Medulla oblongata (tissue), 1 donor: ENCODE measurements at regions not wholly inside any gene's neighbourhood (a gene's known extent, or its start where the extent isn't known, plus 50 kb on each side); places are given as distances from the start of the nearest gene placed in this dataset.
"Not testable (repeated sequence)": the region's sequence is repeated elsewhere in the genome, so short reads cannot be mapped to it uniquely, and the experiment has no call there.

Experiments used
- DNase-seq: peaks from one replicate; pipeline ENCODE4 v3.0.0-alpha.2; 2015; ENCODE audit errors: extremely low spot score

DNA sequence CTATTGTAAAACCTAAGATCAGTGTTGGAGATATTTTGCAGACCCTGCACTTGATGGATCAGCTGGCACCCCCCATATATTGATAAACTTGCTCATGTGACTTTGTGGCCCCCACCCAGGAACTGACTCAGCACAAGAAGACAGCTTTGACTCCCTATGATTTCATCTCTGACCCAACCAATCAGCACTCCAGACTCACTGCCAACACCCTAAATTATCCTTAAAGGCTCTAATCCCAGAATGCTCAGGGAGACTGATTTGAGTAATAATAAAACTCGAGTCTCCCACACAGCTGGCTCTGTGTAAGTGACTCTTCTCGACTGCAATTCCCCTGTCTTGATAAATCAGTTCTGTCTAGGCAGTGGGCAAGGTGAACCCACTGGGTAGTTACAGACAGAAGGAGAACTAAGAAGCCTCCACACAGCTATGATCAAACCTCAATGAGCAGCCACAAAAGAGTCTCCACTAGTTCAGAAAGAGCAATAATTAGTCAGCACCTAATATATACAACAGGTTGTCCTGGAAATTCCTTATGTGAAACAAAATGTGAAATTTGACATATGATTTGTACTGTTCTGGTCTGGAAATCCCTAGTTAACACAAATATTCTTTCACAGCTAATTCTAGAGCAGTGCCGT lies 52.2 kb downstream of the ACTL7B start:
- DNase-seq, result no peak

DNA sequence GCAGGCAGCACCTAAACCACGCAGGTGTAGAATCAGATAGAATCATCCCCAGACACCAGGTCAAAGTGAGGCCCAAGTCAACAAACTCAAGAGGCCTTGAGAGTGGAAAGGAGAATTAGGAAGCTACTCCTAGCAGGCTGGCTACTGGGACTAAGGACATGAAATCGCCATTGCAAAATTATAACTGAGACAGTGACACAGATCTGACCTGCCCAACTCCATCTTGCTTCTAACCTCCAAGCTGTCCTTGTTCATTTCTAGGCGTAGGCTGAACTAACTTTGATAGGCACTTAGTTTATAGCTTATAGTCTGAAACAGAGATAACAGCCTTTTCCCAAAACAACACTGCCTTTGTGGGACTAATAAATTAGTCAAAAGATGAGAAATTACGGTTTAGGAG lies 52.8 kb downstream of the ACTL7B start:
- no peak for DNase-seq

DNA sequence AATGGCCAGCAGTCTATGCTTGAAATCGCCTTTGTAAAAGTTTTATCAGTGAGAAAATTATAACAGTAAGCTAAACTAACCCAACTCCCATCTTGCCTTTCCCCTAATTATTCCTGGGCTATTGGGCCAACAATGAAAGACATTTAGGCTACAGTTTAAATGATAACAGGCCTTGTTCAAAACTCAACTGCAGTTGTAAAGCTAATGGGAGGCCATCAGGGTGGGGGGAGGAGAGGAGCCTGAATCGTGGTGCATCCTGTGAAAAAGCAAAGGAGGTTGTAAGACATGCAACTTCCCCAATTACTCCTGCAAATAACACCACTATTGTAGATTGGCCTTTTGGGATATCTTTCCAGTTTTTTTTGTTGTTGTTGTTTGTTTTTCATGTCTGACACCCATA lies 53.8 kb downstream of the ACTL7B start:
- DNase-seq, result no peak

DNA sequence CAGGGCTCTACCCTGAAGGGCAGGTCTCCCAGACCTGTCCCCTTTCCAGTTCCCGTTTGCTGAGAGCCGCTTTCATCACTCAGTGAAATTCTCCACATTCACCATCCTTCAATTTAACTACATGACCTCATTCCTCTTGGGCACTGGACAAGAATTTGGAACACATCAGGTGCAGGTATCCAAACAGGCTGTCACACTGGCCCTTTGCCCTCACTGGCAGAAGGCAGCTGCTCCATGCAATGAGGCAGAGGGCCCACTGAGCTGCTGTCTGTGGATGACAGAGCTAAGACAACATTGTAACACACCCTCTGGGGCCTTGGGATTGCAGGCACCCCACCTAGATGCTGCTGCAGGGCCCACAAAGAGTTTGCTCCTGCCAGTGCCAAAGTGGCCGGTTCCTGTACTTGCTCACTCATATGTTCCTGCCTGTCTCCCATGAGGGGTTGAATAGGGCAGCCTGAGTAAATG lies 55.1 kb downstream of the ACTL7B start:
- DNase-seq, result no peak

DNA sequence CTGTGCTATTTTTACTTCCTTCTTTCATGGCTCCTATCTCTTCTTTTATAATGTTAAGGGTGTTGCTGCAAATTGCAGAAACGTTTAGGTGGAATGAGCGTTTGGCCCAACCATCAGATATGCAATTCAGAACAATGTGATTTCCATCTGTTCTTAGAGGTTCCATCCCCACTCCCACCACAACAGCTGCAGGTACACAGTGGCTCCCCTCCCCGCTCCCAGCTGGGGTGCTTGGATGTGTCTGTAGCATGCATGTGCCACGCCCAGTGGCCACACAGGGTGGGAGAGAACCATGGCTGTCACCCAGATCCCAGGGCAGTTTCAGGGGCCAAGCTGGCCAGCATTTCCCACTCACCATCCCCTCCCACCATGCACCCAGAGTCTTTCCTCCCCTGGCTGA lies 62.2 kb downstream of the ACTL7B start:
- no peak for DNase-seq

DNA sequence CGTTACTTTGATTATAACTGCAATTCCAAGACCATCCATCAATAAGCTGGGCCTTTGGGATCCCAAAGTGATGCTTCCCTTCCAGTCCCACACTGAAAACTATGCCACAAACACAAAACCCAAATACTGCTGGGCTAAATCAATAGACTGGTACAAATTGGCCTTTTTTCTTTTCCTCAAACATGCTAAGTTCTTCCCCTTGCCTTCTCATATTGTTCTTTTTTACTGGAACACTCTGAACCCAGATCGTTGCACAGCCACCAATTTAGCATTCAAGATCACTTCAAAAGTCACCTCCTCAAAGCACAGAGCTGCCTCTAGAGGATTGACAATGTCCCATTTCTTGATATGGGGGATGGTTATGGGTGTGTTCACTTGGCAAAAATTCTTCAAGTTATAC lies 66.0 kb downstream of the ACTL7B start:
- DNase-seq, result no peak

DNA sequence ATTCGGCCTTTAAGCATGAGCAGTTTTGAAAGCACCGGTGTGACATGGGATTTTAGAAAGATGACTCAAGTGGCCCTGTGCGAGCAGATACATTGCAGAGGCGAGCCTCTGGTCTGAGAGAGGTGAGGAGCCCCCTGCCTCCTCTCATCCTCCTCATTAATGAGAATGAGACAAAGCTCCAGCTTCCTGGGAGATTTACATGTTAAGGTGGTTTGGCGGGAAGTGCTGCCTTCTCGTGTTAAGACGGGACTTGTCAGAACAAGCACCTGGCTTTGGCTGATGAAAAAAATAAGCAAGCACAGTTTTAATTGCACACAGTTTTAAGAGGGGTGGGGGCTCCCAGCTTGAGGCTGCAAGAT lies 68.1 kb downstream of the ACTL7B start:
- no peak for DNase-seq

DNA sequence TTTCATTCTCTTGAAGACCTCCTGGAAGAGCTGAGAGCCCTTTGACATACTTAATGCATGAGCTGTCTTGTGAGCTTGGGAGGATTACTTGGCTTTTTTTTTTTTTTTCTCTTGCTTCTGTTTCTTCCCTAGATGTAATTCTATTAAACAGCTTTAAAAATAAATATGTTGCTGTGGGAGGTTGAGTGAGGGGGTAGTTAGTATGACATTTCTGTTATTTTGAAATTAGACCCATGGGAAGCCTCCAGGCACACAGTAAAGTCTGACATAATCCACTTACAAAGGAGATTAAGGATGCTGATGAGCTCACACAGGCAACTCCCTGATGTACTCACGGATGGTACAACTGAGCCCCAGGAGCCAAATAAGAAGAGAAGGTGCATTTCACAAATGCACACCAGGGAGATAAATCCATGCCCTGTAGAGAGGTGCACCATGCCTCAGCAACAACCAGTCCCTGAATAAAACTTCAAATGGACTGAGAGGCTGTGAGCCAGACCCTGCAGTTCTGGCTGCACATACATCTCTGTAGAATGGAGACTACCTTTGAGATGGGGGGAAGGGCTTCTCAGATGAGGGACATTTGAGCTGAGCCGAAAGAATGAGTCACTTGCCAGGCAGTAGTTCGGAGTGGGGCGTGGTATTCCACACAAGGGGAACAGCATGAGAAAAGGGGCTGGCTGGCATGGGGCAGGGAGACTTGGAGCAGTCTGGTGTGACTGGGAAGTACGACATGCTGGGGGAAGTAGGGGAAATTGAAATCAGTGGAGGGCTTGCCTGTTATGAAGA lies 68.7 kb downstream of the ACTL7B start:
- no peak for DNase-seq

DNA sequence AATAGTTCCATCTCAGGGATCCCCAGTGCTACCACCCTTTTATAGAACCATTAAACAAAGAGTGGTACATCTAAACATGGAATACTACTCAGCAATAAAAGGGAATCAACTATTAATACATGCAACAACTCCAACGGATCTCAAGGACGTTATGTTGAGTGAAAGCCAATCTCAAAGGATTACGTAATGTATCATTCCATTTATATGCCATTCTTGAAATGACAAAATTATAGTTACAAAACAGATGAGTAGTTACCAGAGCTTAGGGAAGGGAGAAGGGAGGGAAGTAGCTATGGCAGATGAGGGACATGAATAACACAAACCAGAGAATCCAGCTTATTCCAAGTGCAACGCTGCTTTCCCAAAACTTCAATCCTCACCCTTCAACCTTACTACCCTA lies 69.5 kb downstream of the ACTL7B start:
- DNase-seq, result no peak

DNA sequence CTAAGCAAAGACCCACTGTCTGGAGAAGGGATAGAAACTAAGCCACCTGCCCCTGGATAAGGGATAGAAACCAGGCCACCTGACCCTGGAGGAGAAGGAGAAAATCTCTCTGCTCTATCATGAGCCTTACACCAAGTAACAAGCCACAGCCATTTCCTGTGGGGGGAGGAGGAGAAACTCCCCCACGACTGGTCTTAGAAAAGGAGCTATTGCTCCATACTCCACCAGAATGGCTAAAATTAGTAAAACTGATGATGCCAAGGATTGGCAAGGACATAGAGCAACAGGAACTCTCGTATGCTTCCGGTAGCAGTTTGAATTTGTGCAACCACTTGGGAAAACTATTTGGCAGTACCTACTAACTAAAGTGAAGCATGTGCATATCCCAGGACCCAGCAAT lies 70.8 kb downstream of the ACTL7B start:
- no peak for DNase-seq

DNA sequence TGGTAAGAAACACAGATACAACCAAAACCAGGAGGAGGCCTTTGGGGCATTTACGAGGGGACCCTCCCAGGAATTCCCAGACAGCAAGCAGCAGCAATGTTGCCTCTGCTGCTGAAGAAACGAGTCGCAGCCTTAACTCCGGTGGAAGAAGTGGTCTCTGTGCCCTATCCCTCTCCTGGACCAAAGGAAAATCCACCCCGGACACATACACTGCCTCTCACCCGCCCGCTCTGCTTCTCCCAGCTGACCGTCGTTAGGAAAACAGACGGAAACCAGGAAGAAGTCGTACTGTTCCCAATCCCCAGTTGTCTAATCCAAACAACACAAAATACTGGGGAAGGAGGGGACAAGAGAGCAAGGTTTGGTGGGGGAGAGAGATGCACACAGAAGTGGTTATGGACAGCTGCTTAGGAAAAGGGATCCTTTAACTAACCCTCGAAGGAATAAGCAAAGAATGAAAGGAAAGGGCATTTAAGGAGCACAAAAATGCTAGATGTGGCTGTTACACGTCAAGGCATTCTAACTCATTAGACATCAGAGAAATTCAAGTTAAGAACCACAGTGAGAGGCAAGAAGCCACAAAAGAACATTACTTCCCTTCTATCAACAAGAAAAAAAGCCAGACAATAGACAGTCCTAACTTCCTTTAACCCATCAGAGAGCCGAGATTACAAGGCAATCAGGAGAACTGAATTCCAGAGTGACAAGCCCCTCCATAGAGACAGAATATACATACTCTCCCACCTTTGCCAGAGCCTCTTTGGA lies 71.9 kb downstream of the ACTL7B start:
- peak; percentile 8 for DNase-seq

DNA sequence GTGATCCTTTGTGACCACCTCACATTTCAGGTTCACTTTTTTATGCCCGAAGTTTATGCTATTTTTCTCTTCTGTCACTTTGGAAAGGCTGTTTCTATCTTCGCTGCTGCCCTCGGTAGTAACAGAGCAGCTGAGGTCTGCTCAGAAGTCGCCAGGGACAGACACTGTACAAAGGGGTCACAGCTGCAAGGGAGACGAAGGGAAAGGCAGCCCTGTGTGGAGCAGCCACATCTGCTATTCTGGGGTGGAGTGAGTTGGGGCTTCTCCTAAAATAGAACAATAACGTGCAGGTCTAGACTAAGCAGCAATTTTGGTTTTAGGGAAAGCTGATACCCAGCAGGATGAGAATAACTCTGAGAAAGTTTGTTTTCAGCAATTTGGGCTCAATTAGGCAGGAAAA lies 72.5 kb downstream of the ACTL7B start:
- DNase-seq, result no peak

DNA sequence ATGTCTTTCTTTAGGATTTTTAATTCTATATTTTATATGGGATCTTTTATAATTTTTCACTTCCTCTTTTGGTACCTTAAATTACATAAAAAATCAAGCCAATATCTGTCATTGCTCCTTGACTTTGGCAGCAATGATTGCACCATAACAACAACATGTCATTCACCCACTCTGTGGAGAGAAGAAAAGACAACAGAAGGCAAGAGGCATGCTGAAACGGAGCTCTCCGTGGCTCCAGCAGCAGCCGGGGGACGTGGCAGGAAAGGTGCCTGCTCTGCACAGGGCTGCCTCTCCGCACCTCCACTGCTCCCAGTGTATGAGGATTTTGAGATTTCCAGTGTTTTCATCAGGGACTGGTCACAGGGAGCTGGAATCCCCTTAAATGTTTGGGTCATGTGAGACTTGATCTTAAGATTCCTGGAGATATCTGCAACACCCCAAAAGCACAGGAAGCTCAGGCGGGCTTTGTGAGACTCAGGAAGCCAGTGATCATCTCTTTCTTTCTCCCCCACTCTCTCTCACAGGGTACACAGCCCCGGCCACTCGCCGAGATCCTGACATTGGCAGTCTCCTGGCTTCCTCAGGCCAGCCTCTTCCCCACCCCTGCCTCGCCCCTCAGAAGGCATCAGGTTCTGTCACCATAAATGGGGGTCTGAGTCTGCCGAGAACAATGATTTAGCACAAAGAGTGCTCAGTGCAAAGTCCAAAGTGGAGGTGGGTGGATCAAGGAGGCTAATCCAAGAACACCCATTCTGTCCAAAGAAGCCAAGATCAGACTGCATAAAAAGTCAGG lies 74.6 kb downstream of the ACTL7B start:
- no peak for DNase-seq

DNA sequence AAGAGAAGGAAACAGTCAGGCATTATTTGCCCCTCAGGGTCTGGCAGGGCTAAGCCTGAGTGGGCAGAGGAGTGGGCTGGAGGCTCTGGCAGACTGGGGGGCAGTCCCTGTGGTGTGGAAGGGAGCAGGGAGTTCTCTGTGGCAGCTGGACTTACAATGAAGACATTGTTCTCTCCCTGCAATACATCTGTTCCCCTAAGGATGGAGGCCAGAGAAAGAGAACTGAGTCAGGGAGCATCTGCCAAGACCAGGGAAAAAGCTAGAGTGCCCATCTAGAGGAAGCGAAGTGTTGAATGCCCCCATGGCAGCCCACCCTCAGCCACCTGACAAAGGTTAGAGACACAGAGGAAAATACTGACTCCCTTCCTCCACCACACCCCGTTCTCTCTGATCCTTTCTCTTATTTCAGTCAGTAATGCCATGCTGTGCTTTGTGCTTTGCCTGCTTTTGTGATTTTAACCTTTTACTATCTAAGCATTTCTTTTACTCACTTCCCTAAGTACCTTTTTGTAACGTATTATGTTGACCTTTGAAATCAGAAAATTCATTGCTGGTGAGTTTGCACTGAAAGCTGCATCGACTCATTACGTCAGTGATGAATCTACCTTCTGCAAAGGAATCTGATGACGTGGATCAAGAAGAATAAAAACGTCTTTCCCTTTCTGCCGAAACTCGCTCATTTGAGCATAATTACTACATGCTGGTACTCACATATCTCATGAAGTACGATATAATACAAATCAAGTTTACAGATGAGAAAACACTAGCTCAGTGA lies 76.0 kb downstream of the ACTL7B start:
- peak; percentile 76 for DNase-seq

DNA sequence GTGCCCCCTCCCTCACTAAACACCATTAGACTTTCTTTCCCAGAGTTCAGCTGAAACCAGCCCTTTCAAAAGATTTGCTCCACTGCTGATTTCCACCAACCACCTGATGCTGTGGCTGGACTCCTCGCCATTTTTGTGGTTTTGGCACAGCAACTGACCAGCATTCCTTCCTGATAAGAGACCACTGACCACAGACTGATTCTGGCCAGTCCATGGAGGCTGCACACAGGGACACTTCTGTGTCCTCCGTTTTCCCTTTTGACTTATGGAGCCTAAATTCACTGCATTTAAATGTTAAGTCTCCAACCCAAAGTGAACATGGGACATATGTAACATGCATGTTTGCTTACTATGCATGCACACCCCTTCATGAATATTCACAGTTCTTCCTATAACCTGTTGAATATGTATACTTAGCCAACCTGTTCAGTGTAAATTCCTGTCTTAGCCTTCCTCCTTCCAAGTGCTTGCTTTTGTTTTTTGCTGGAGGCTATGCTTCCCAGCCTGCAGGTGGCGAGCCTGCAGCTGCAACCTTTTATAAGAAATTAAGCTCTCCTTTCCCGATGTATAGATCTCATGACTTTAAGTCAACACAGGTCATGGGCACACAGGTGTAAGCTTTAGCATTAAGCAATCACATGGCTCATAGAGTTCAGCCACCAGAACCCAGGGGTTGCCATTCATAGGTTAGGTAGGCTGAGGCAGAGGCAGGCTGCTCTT lies 78.7 kb downstream of the ACTL7B start:
- DNase-seq, result no peak

DNA sequence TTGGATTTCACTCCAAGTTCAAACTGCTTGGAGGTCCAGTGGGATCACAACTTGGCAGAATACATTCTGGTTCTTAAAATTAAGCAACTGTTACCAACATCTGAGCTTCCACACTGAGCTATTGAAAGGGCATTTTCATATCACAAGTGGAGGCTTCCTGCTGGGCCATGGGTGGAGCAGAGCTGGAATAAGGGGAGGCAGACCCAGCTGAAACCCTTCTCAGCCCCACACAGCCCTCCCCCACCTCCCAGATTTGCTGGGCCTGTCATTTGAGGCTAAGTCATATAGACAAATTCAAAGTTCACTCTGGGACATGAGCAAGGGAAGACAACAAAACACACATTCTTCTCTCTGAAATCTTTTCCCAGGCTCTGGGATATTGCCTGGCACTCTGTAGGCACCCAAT lies 79.9 kb downstream of the ACTL7B start:
- no peak for DNase-seq

DNA sequence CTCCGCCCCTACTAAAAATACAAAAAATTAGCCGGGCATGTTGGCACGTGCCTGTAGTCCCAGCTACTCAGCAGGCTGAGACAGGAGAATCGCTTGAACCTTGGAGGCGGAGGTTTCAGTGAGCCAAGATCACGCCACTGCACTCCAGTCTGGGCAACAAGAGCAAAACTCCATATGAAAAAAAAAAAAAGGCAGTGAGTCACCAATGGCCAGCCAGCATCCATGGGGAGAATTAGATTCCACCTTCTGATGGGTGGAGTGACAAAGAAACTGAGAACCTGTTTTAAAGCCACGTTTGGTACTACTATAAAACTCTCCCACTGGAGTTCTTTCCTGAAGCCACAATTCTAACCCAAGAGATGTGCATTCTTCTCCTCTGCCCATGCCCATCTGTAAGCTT lies 81.7 kb downstream of the ACTL7B start:
- not testable (repeated sequence) for DNase-seq

DNA sequence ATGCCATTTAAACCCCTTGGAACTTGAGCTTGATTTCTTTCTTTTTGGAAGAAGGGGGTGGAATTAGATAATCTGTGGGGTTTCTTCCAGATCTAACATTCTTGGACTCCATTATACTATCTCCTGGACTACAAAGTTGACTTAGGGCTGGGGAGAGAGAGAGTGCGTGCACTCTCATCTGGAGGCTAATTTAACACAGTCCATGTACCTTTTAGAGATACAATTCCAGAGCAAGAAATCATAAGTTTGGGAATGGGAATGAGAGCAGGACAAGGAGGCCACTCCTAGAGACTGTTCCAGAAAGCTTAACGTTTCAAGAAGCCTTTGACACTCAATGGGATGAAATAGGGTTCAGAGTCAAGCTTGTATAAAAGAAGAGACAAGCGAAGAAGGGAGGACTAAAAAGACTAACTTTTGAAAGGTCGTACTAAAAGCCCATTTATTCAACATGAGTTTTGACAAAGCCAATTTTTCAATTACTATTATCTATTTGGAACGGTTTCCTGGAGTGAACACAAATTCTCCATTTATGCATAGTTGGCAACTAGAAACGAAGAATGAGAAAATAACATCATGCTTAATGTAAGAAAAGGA lies 83.4 kb downstream of the ACTL7B start:
- DNase-seq, result no peak

DNA sequence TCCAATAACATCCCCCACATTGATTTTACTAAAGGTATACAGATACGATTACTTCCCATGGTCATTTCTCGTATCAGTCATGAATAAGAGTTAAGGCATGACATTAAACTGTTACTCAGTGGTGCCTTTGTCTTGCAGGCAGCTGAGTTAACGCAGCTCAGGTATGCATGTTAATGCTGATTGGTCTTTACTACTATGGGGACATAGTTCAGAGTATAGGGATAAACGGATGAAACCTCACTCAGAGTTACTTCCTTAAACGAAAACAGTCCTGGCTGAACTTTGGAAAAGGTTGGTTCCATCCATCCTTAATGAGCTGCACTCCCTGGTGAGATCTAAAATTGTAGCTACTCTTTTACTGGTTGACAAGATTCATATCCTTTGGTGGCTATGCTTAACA lies 87.0 kb downstream of the ACTL7B start:
- DNase-seq, result no peak

DNA sequence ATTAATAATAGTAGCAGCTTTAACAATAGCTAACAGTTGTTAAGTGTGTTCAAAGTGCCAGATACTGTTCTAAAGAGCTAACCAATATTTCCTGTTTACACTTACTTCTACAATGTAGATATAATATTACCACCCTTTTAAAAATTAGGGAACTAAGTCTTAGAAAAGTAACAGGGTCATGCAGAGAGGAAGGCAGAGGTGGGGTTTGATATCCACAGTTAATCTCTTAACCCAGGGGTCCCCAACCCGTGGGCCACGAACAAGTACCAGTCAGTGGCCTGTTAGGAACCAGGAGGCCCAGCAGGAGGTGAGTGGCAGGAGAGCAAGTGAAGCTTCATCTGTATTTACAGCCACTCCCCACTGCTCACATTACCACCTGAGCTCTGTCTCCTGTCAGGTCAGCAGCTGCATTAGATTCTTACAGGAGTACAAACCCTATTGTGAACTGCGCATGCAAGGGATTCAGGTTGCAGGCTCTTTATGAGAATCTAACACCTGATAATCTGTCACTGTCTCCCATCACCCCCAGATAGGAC lies 89.1 kb downstream of the ACTL7B start:
- no peak for DNase-seq
